ENCODE measurements at regions not wholly inside any gene's neighbourhood (a gene's known extent, or its start where the extent isn't known, plus 50 kb on each side); places are given as distances from the start of the nearest gene placed in this dataset.

- H3K4me3 ChIP-seq (ENCODE audit: low read depth, poor library complexity, severe bottlenecking), result no peak overlapping the region
- TF ChIP-seq, protein P1, sequence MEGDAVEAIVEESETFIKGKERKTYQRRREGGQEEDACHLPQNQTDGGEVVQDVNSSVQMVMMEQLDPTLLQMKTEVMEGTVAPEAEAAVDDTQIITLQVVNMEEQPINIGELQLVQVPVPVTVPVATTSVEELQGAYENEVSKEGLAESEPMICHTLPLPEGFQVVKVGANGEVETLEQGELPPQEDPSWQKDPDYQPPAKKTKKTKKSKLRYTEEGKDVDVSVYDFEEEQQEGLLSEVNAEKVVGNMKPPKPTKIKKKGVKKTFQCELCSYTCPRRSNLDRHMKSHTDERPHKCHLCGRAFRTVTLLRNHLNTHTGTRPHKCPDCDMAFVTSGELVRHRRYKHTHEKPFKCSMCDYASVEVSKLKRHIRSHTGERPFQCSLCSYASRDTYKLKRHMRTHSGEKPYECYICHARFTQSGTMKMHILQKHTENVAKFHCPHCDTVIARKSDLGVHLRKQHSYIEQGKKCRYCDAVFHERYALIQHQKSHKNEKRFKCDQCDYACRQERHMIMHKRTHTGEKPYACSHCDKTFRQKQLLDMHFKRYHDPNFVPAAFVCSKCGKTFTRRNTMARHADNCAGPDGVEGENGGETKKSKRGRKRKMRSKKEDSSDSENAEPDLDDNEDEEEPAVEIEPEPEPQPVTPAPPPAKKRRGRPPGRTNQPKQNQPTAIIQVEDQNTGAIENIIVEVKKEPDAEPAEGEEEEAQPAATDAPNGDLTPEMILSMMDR (IDR thresholded peaks at IDR 0.05), result no peak
- TF ChIP-seq POLR2A (IDR thresholded peaks at IDR 0.05), result no peak
- intact Hi-C loops (cut with DNase I; ENCODE audit: low total_unique reads), result no loop called here
- DNase-seq (ENCODE audit: low spot score in 2 of 2), result no peak
- WGBS, 2 donors, result 34 to 37% methylated on average over 3 of the region's 3 CpGs
Measured at GRCh38 chr12:74689071-74689655, 151.5 kb downstream of the ATXN7L3B start.

DNA sequence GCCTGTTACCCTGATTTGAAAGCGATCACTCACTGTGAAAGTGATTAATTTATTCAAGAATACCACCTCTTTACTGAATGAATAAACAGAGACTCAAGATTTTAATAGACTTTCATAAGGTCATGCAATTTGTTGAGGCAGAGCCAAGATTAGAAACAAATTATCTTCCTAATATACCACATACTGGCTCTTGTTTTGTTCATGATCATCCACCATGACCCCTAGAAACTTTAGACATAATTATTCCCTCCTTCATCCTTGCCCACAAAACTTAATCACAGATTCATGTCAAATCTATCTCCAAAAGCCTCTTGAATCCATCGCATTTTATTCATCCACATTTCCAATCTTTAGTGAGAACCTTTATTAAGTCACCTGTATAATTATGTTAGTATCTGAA, 152.3 kb downstream of the ATXN7L3B start:
- no peak for DNase-seq (ENCODE audit: low spot score in 2 of 2)
- intact Hi-C loops (cut with DNase I; ENCODE audit: low total_unique reads), result no loop called here
- WGBS, 2 donors, result 85 to 89% methylated on average over 2 of the region's 2 CpGs
- no peak overlapping the region for H3K4me3 ChIP-seq (ENCODE audit: low read depth, poor library complexity, severe bottlenecking)
- no peak for TF ChIP-seq POLR2A (IDR thresholded peaks at IDR 0.05)
- TF ChIP-seq, protein P1 (IDR thresholded peaks at IDR 0.05), result no peak

DNA sequence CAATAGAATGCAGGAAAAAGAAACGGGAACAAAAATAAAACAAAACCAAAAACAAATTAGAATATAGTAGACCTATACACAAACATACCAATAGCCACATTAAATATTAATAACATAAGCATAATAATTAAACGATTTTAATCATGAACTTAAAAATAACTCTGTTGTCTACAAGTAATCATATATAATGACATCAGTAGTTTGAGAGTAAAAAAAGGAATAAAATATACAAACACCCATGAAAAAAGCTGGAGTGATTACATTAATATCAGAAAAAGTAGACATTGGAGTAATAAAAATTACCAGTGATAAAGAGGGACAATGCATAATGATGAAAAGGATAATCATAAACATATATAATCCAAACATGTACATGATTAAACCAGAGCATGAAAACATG, 181.8 kb downstream of the ATXN7L3B start:
- 81% methylated on average over 2 of the region's 2 CpGs for WGBS, 2 donors
- no peak for TF ChIP-seq POLR2A (IDR thresholded peaks at IDR 0.05)
- TF ChIP-seq, protein P1 (IDR thresholded peaks at IDR 0.05), result no peak
- intact Hi-C loops (cut with DNase I; ENCODE audit: low total_unique reads), result no loop called here
- H3K4me3 ChIP-seq (ENCODE audit: low read depth, poor library complexity, severe bottlenecking), result no peak overlapping the region
- DNase-seq (ENCODE audit: low spot score in 2 of 2), result no peak

- no peak for TF ChIP-seq POLR2A (IDR thresholded peaks at IDR 0.05)
- TF ChIP-seq, protein P1 (IDR thresholded peaks at IDR 0.05), result no peak
- H3K4me3 ChIP-seq (ENCODE audit: low read depth, poor library complexity, severe bottlenecking), result no peak overlapping the region
- no peak for DNase-seq (ENCODE audit: low spot score in 2 of 2)
- intact Hi-C loops (cut with DNase I; ENCODE audit: low total_unique reads), result no loop called here
- 48 to 53% methylated on average over 3 of the region's 3 CpGs for WGBS, 2 donors
Measured at GRCh38 chr12:74722709-74723108, 185.1 kb downstream of the ATXN7L3B start.

DNA sequence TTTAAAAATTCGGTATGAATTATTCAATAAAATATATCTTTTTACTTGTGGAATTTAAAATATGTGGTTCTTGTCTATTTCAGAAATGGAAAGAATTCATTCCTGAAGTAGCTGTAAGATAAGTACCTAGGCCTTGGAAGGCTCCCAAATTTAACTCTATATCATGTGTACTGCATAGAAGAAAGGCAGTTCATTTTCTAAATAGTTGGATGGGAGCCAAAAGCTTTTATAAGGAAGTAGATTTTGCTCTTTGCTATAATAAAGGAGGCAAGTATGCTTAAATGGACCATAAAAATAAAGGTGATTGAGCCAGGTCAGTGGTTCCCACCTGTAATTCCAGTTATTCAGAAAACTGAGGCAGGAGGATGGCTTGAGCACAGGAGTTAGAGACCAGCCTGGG, 187.5 kb downstream of the ATXN7L3B start:
- WGBS, 2 donors, result 53 to 77% methylated on average over 1 of the region's 1 CpG
- intact Hi-C loops (cut with DNase I; ENCODE audit: low total_unique reads), result no loop called here
- TF ChIP-seq, protein P1 (IDR thresholded peaks at IDR 0.05), result no peak
- no peak for TF ChIP-seq POLR2A (IDR thresholded peaks at IDR 0.05)
- no peak for DNase-seq (ENCODE audit: low spot score in 2 of 2)
- no peak overlapping the region for H3K4me3 ChIP-seq (ENCODE audit: low read depth, poor library complexity, severe bottlenecking)

DNA sequence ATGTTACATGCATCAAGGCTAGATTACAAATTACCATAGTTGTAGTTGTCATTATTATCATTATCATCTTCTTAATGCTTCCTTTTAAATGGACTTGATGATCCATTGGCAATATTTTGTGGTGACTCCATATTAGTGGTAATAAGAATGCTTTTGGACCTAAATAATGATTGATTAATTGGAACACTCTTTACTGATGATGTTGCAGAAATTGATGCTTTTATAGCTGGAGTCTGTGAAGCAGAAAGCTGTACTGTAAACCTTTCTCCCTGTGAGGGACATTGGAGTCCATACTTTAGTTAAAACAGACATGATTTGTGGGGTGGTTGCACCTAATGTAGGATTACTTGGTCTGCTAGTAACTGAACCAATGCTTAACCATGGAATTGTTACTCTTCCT, 190.4 kb downstream of the ATXN7L3B start:
- no peak for DNase-seq (ENCODE audit: low spot score in 2 of 2)
- TF ChIP-seq, protein P1 (IDR thresholded peaks at IDR 0.05), result no peak
- TF ChIP-seq POLR2A (IDR thresholded peaks at IDR 0.05), result no peak
- no peak overlapping the region for H3K4me3 ChIP-seq (ENCODE audit: low read depth, poor library complexity, severe bottlenecking)
- intact Hi-C loops (cut with DNase I; ENCODE audit: low total_unique reads), result no loop called here
